ENCODE measurements at regions not wholly inside any gene's neighbourhood (a gene's known extent, or its start where the extent isn't known, plus 50 kb on each side); places are given as distances from the start of the nearest gene placed in this dataset.

GRCh38 chr18:60049172-60049571 is 149.4 kb downstream of the PMAIP1 start:
- TF ChIP-seq SPI1 (IDR thresholded peaks at IDR 0.05; ENCODE audit: borderline replicate concordance, low read depth): no peak
- TF ChIP-seq REST (IDR thresholded peaks at IDR 0.05; ENCODE audit: insufficient replicate concordance, low read depth): no peak
- TF ChIP-seq POLR2AphosphoS5 (IDR thresholded peaks at IDR 0.05; ENCODE audit: low read depth): no peak
- no peak for TF ChIP-seq GABPA (IDR thresholded peaks at IDR 0.05; ENCODE audit: low read depth)
- no peak for TF ChIP-seq CTCF (IDR thresholded peaks at IDR 0.05; ENCODE audit: insufficient read depth, low read length)
- no peak overlapping the region for H3K4me3 ChIP-seq (replicated peaks; ENCODE audit: insufficient read depth, low read length)
- H3K27ac ChIP-seq (replicated peaks): no peak overlapping the region
- no peaks in the 10 kb centered on the region for H3K27me3 ChIP-seq (ENCODE audit: insufficient read depth, poor library complexity, severe bottlenecking)
- DNase-seq (ENCODE audit: low read depth in 1 of 2, low spot score in 1 of 2): no peak

- no peak overlapping the region for H3K27ac ChIP-seq (replicated peaks)
- DNase-seq (ENCODE audit: low read depth in 1 of 2, low spot score in 1 of 2): no peak
- no peak for TF ChIP-seq POLR2AphosphoS5 (IDR thresholded peaks at IDR 0.05; ENCODE audit: low read depth)
- no peak for TF ChIP-seq CTCF (IDR thresholded peaks at IDR 0.05; ENCODE audit: insufficient read depth, low read length)
- TF ChIP-seq REST (IDR thresholded peaks at IDR 0.05; ENCODE audit: insufficient replicate concordance, low read depth): no peak
- TF ChIP-seq SPI1 (IDR thresholded peaks at IDR 0.05; ENCODE audit: borderline replicate concordance, low read depth): no peak
- no peak for TF ChIP-seq GABPA (IDR thresholded peaks at IDR 0.05; ENCODE audit: low read depth)
These were observed 147.8 kb downstream of the PMAIP1 start for GRCh38 chr18:60047556-60047955.

GRCh38 chr18:60044290-60045006 is 144.7 kb downstream of the PMAIP1 start:
- no peak overlapping the region for H3K27ac ChIP-seq (replicated peaks)
- DNase-seq (ENCODE audit: low read depth in 1 of 2, low spot score in 1 of 2): no peak
- no peak overlapping the region for H3K4me3 ChIP-seq (replicated peaks; ENCODE audit: insufficient read depth, low read length)
- H3K27me3 ChIP-seq (ENCODE audit: insufficient read depth, poor library complexity, severe bottlenecking): peaks cover 7% of the 10 kb centered on the region
- no peak for TF ChIP-seq REST (IDR thresholded peaks at IDR 0.05; ENCODE audit: insufficient replicate concordance, low read depth)
- TF ChIP-seq GABPA (IDR thresholded peaks at IDR 0.05; ENCODE audit: low read depth): no peak
- no peak for TF ChIP-seq POLR2AphosphoS5 (IDR thresholded peaks at IDR 0.05; ENCODE audit: low read depth)
- TF ChIP-seq CTCF (IDR thresholded peaks at IDR 0.05; ENCODE audit: insufficient read depth, low read length): no peak
- no peak for TF ChIP-seq SPI1 (IDR thresholded peaks at IDR 0.05; ENCODE audit: borderline replicate concordance, low read depth)

More at GRCh38 chr18:60047556-60047955, 147.8 kb downstream of the PMAIP1 start:
- Histone ChIP-seq H3K27me3 (ENCODE audit: insufficient read depth, poor library complexity, severe bottlenecking) (peaks cover 5% of the 10 kb centered on the region), H3K4me3 (replicated peaks; ENCODE audit: insufficient read depth, low read length) (no peak overlapping the region)

All from HL-60 (cell line).